GM10266 (cell line): ENCODE measurements at regions not wholly inside any gene's neighbourhood (a gene's known extent, or its start where the extent isn't known, plus 50 kb on each side); places are given as distances from the start of the nearest gene placed in this dataset.

Source experiments
- DNase-seq: peaks from one replicate; pipeline ENCODE4 v3.0.0; 2012; ENCODE audit errors: extremely low spot score
- CTCF ChIP-seq: IDR thresholded peaks from 2 replicates; pipeline ENCODE4 v1.5.1; 2012; ENCODE audit warnings: mild to moderate bottlenecking, low read depth; ENCODE audit not compliant: control insufficient read depth, insufficient read depth; ENCODE audit errors: missing control alignments

GRCh38 chr16:63462316-63462715 lies 1426.1 kb upstream of the CDH8 start:
- TF ChIP-seq CTCF, result no peak
- no peak for DNase-seq

GRCh38 chr16:63461248-63461841 lies 1425.1 kb upstream of the CDH8 start:
- DNase-seq, result no peak
- no peak for TF ChIP-seq CTCF

- no peak for TF ChIP-seq CTCF
- no peak for DNase-seq
These were observed 1422.6 kb upstream of the CDH8 start for GRCh38 chr16:63458846-63459245.

GRCh38 chr16:63457869-63458268 lies 1421.6 kb upstream of the CDH8 start:
- DNase-seq, result no peak
- TF ChIP-seq CTCF, result no peak

- no peak for DNase-seq
- no peak for TF ChIP-seq CTCF
These were observed 1417.0 kb upstream of the CDH8 start for GRCh38 chr16:63453261-63453660.

GRCh38 chr16:63447121-63447520 lies 1410.9 kb upstream of the CDH8 start:
- DNase-seq, result no peak
- TF ChIP-seq CTCF, result no peak

- TF ChIP-seq CTCF, result no peak
- DNase-seq, result no peak
These were observed 1406.0 kb upstream of the CDH8 start for GRCh38 chr16:63442246-63442645.
